ENCODE measurements at regions not wholly inside any gene's neighbourhood (a gene's known extent, or its start where the extent isn't known, plus 50 kb on each side); places are given as distances from the start of the nearest gene placed in this dataset.

DNA sequence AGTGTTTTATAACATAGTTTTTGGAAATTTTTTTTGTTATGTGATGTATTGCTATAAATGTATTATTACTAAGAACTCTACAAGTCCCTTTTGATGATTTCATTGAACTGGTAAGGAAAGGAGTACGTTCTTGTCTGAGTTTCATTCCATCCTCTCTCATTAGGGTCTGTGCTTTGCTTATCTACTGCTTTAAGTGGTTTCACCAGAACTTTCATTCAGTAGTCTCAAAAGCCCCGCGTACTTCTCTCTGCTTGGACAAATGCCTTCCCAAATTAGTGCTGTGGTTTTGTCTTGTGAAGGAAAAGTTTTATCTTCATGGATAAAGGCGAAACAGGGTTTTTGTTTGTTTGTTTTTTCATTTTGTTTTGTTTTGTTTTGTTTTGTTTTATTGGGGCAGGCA, 469.8 kb upstream of the WWC1 start:
- H3K27me3 Mint-ChIP-seq = peaks cover 11% of the 10 kb centered on the region
- H3K9me3 Mint-ChIP-seq (ENCODE audit: low read depth) = no peaks in the 10 kb centered on the region
- no peaks in the 10 kb centered on the region for H3K4me1 Mint-ChIP-seq (ENCODE audit: low read depth)
- H3K27ac Mint-ChIP-seq = no peak overlapping the region
- H3K4me3 Mint-ChIP-seq (ENCODE audit: low read depth) = no peak overlapping the region
- DNase-seq (ENCODE audit: low spot score, unreplicated experiment) = no peak
- TF ChIP-seq, protein P1, sequence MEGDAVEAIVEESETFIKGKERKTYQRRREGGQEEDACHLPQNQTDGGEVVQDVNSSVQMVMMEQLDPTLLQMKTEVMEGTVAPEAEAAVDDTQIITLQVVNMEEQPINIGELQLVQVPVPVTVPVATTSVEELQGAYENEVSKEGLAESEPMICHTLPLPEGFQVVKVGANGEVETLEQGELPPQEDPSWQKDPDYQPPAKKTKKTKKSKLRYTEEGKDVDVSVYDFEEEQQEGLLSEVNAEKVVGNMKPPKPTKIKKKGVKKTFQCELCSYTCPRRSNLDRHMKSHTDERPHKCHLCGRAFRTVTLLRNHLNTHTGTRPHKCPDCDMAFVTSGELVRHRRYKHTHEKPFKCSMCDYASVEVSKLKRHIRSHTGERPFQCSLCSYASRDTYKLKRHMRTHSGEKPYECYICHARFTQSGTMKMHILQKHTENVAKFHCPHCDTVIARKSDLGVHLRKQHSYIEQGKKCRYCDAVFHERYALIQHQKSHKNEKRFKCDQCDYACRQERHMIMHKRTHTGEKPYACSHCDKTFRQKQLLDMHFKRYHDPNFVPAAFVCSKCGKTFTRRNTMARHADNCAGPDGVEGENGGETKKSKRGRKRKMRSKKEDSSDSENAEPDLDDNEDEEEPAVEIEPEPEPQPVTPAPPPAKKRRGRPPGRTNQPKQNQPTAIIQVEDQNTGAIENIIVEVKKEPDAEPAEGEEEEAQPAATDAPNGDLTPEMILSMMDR (IDR thresholded peaks at IDR 0.05; ENCODE audit: unreplicated experiment) = no peak
- no peaks in the 10 kb centered on the region for H3K36me3 Mint-ChIP-seq (ENCODE audit: insufficient read depth)

DNA sequence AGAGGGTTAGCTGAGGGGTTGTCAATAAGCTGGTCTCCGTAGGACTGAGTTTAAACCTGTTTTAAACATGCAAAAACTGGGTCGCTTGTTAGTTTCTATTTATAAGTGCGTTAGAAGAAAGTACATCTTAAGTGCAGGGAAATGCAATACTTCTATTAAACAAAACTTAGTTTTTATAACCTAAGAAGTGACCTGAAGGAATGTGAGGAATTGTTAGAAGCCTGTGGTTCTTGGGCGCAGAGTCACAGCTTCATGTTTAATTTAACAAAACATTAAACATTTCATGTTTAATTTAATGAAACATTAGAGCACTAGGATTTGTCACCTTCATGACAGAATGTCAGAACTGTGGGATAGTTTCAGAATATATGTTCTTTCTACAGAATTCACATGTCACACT, 469.2 kb upstream of the WWC1 start:
- Mint-ChIP-seq H3K27me3 (peaks cover 11% of the 10 kb centered on the region), H3K4me3 (ENCODE audit: low read depth) (no peak overlapping the region), H3K27ac (no peak overlapping the region), H3K9me3 (ENCODE audit: low read depth) (no peaks in the 10 kb centered on the region), H3K4me1 (ENCODE audit: low read depth) (no peaks in the 10 kb centered on the region), H3K36me3 (ENCODE audit: insufficient read depth) (no peaks in the 10 kb centered on the region)
- TF ChIP-seq, protein P1 (IDR thresholded peaks at IDR 0.05; ENCODE audit: unreplicated experiment) = no peak
- DNase-seq (ENCODE audit: low spot score, unreplicated experiment) = no peak

DNA sequence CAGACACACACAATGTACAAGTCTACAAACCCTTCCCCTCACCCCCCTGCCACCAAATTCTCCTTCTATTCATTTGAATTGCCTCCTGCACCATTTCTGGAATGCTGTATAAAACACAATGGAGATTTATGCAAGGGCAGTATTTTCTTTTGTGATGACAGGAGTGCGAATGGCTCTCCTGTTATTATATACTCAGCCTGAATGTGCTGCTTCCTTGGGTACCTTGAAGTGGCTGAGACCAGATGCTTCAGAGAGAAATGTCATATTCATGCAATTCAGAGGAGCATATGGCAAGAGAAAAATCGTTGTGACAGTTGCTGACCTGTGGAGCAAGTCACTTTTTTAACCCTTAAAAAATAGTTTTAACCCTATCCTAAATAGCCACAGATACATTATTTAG, 468.0 kb upstream of the WWC1 start:
- TF ChIP-seq, protein P1 (IDR thresholded peaks at IDR 0.05; ENCODE audit: unreplicated experiment) = no peak
- H3K36me3 Mint-ChIP-seq (ENCODE audit: insufficient read depth) = no peaks in the 10 kb centered on the region
- no peak overlapping the region for H3K27ac Mint-ChIP-seq
- H3K9me3 Mint-ChIP-seq (ENCODE audit: low read depth) = no peaks in the 10 kb centered on the region
- no peaks in the 10 kb centered on the region for H3K4me1 Mint-ChIP-seq (ENCODE audit: low read depth)
- DNase-seq (ENCODE audit: low spot score, unreplicated experiment) = no peak
- H3K4me3 Mint-ChIP-seq (ENCODE audit: low read depth) = no peak overlapping the region
- peaks cover 11% of the 10 kb centered on the region for H3K27me3 Mint-ChIP-seq

DNA sequence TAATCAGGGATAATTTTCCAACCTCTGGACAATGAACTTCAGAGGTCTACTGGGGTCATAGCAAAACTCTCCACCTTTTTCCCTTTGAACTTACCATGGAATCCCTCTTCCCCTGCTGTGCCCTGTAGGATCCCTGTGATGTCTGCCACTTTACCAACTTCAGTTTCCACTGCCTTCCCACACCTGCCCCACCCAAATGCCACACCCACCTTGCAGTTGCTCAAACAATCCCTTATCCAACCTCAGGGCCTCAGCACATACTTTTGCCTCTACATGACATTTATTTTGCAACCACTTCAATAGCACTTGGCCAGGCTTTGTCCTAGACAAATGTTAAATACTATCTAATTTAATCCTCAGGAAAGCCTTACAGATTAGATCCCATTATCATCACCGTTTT, 463.7 kb upstream of the WWC1 start:
- TF ChIP-seq, protein P1 (IDR thresholded peaks at IDR 0.05; ENCODE audit: unreplicated experiment) = no peak
- Mint-ChIP-seq H3K9me3 (ENCODE audit: low read depth) (no peaks in the 10 kb centered on the region), H3K4me1 (ENCODE audit: low read depth) (no peaks in the 10 kb centered on the region), H3K27me3 (peaks cover 2% of the 10 kb centered on the region), H3K27ac (no peak overlapping the region), H3K36me3 (ENCODE audit: insufficient read depth) (no peaks in the 10 kb centered on the region), H3K4me3 (ENCODE audit: low read depth) (no peak overlapping the region)
- DNase-seq (ENCODE audit: low spot score, unreplicated experiment) = no peak

DNA sequence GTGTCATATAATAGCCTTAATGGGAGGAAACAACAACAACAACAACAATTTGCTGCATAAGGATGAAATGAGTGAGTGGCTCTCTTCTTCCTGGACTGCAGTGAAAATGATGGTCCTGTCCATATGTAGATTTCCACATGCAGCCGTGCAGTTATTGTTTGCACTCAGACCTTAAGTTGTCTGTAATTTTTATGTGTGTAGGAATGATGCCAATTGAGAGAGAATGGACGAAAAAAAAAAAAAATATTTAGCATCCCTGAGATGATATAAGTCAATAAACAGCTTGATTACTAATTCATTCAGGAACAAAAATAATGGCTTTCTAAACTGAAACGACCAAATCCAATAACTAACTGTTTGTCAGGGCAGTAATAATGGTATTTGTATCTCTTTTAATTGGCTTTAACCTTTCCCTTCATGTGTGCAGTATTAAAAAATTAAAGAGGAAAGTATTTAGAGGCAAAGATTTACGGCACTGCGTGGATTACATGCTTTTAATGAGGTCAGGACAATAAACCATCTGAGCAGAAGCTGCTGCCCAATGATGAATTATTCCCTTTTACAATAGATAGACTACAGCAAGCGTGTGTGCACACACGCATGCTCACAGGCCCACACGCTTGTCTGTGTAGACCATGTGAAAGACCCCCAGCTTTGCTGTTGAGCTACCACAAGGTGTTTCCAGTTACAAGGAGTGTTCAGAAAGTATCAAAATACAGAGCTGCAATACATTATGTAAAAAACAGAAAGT, 459.5 kb upstream of the WWC1 start:
- Mint-ChIP-seq H3K4me3 (ENCODE audit: low read depth) (no peak overlapping the region), H3K27ac (no peak overlapping the region), H3K4me1 (ENCODE audit: low read depth) (no peaks in the 10 kb centered on the region), H3K9me3 (ENCODE audit: low read depth) (no peaks in the 10 kb centered on the region), H3K36me3 (ENCODE audit: insufficient read depth) (no peaks in the 10 kb centered on the region), H3K27me3 (no peaks in the 10 kb centered on the region)
- DNase-seq (ENCODE audit: low spot score, unreplicated experiment) = no peak
- TF ChIP-seq, protein P1 (IDR thresholded peaks at IDR 0.05; ENCODE audit: unreplicated experiment) = no peak
